OCI-LY1 (cell line): ENCODE measurements at regions not wholly inside any gene's neighbourhood (a gene's known extent, or its start where the extent isn't known, plus 50 kb on each side); places are given as distances from the start of the nearest gene placed in this dataset.

Experiments used
- H2AFZ ChIP-seq: fragments of 200-600 bp; sonication (generic), shearing (Covaris generic); 2 replicates; pipeline ENCODE4 v1.6.0; 2014; ENCODE audit warnings: antibody characterized with exemption, mild to moderate bottlenecking, low read length
- H3F3A ChIP-seq: fragments of 200-600 bp; sonication (generic), shearing (Covaris generic); 2 replicates; pipeline ENCODE4 v1.6.0; 2014; ENCODE audit warnings: mild to moderate bottlenecking, antibody characterized with exemption, low read length, moderate library complexity; ENCODE audit not compliant: insufficient read depth
- H3K27ac ChIP-seq: fragments of 200-600 bp; sonication (generic); 2 replicates; pipeline ENCODE4 v1.5.1; 2014; ENCODE audit warnings: low read length, mixed run types, mild to moderate bottlenecking, low read depth; ENCODE audit not compliant: poor library complexity, severe bottlenecking
- H3K27me3 ChIP-seq: fragments of 200-600 bp; sonication (generic); 2 replicates; pipeline ENCODE4 v1.6.0; 2014; ENCODE audit warnings: antibody characterized with exemption, mild to moderate bottlenecking, low read length, moderate library complexity; ENCODE audit not compliant: insufficient read depth
- H3K36me3 ChIP-seq: fragments of 200-600 bp; sonication (generic); 2 replicates; pipeline ENCODE4 v1.6.1; 2014; ENCODE audit warnings: mild to moderate bottlenecking, antibody characterized with exemption, low read length, moderate library complexity, mixed read lengths; ENCODE audit not compliant: insufficient read depth
- H3K4me1 ChIP-seq: fragments of 200-600 bp; sonication (generic); 2 replicates; pipeline ENCODE4 v1.5.1; 2014; ENCODE audit warnings: mild to moderate bottlenecking, low read length, moderate library complexity; ENCODE audit not compliant: insufficient read depth, severe bottlenecking
- H3K4me2 ChIP-seq: fragments of 200-600 bp; sonication (generic), shearing (Covaris generic); 2 replicates; pipeline ENCODE4 v1.6.1; 2014; ENCODE audit warnings: low read length
- H3K4me3 ChIP-seq: fragments of 200-600 bp; sonication (generic); 2 replicates; pipeline ENCODE4 v1.5.1; 2014; ENCODE audit warnings: low read length, low read depth, mild to moderate bottlenecking, mixed read lengths; ENCODE audit not compliant: poor library complexity, severe bottlenecking
- H3K79me2 ChIP-seq: fragments of 200-600 bp; shearing (Covaris generic); 2 replicates; pipeline ENCODE4 v1.6.1; 2016; ENCODE audit warnings: mixed run types, low read length, mixed read lengths; ENCODE audit not compliant: insufficient read depth
- H3K9ac ChIP-seq: fragments of 200-600 bp; sonication (generic), shearing (Covaris generic); 2 replicates; pipeline ENCODE4 v1.6.1; 2014; ENCODE audit warnings: mild to moderate bottlenecking, low read length, mixed read lengths
- H3K9me2 ChIP-seq: fragments of 200-600 bp; sonication (generic), shearing (Covaris generic); 2 replicates; pipeline ENCODE4 v1.6.1; 2014; ENCODE audit warnings: low read depth, mild to moderate bottlenecking, low read length, mixed read lengths
- H3K9me3 ChIP-seq: fragments of 200-600 bp; shearing (Covaris generic); 2 replicates; pipeline ENCODE4 v1.6.1; 2014; ENCODE audit warnings: low read length, mixed read lengths
- H4K20me1 ChIP-seq: fragments of 200-600 bp; sonication (generic), shearing (Covaris generic); 2 replicates; pipeline ENCODE4 v1.6.0; 2016; ENCODE audit warnings: mild to moderate bottlenecking, low read length; ENCODE audit not compliant: insufficient read depth
- CTCF ChIP-seq: fragments of 200-600 bp; sonication (generic), shearing (Covaris generic); IDR thresholded peaks from 2 replicates; pipeline ENCODE4 v1.5.1; 2017; ENCODE audit warnings: mild to moderate bottlenecking, antibody characterized with exemption, low read length, moderate library complexity, mixed read lengths
- EZH2 ChIP-seq: fragments of 200-600 bp; sonication (generic), shearing (Covaris generic); IDR thresholded peaks from 2 replicates; pipeline ENCODE4 v1.8.0; 2017; ENCODE audit warnings: borderline replicate concordance, mixed run types, mild to moderate bottlenecking, antibody characterized with exemption, low read length, moderate library complexity, mixed read lengths

- Histone ChIP-seq H3K4me1 (no peaks in the 10 kb centered on the region), H4K20me1 (no peaks in the 10 kb centered on the region), H3F3A (no peaks in the 10 kb centered on the region), H3K9me2 (no peaks in the 10 kb centered on the region), H3K27me3 (no peaks in the 10 kb centered on the region), H3K27ac (no peak overlapping the region), H3K4me3 (no peak overlapping the region), H3K4me2 (no peak overlapping the region), H2AFZ (no peak overlapping the region), H3K9ac (no peak overlapping the region), H3K9me3 (no peaks in the 10 kb centered on the region), H3K36me3 (no peaks in the 10 kb centered on the region), H3K79me2 (no peaks in the 10 kb centered on the region)
- TF ChIP-seq CTCF: no peak
Measured at GRCh38 chr15:96395687-96396086, 65.2 kb downstream of the NR2F2 start.

- no peak overlapping the region for H2AFZ ChIP-seq
- H3K27ac ChIP-seq: no peak overlapping the region
- H3K36me3 ChIP-seq: no peaks in the 10 kb centered on the region
- H3K9me3 ChIP-seq: no peaks in the 10 kb centered on the region
- H4K20me1 ChIP-seq: no peaks in the 10 kb centered on the region
- no peaks in the 10 kb centered on the region for H3K9me2 ChIP-seq
- H3K9ac ChIP-seq: no peak overlapping the region
- H3K4me3 ChIP-seq: no peak overlapping the region
- no peaks in the 10 kb centered on the region for H3K4me1 ChIP-seq
- TF ChIP-seq EZH2 (no peak), CTCF (no peak)
- H3K79me2 ChIP-seq: no peaks in the 10 kb centered on the region
- no peaks in the 10 kb centered on the region for H3F3A ChIP-seq
- H3K4me2 ChIP-seq: no peak overlapping the region
- H3K27me3 ChIP-seq: no peaks in the 10 kb centered on the region
Measured at GRCh38 chr15:96398776-96399175, 68.3 kb downstream of the NR2F2 start.

- H3K36me3 ChIP-seq: no peaks in the 10 kb centered on the region
- H3K4me2 ChIP-seq: no peak overlapping the region
- no peaks in the 10 kb centered on the region for H3K4me1 ChIP-seq
- no peaks in the 10 kb centered on the region for H3K79me2 ChIP-seq
- no peaks in the 10 kb centered on the region for H3K9me3 ChIP-seq
- no peak overlapping the region for H3K9ac ChIP-seq
- H3K27ac ChIP-seq: no peak overlapping the region
- no peaks in the 10 kb centered on the region for H3K9me2 ChIP-seq
- TF ChIP-seq CTCF: no peak
- no peak for TF ChIP-seq EZH2
- no peak overlapping the region for H2AFZ ChIP-seq
- no peaks in the 10 kb centered on the region for H3K27me3 ChIP-seq
- no peak overlapping the region for H3K4me3 ChIP-seq
- no peaks in the 10 kb centered on the region for H4K20me1 ChIP-seq
- H3F3A ChIP-seq: no peaks in the 10 kb centered on the region
Measured at GRCh38 chr15:96402403-96402802, 71.9 kb downstream of the NR2F2 start.
